ENCODE measurements at regions not wholly inside any gene's neighbourhood (a gene's known extent, or its start where the extent isn't known, plus 50 kb on each side); places are given as distances from the start of the nearest gene placed in this dataset.
"Not testable (repeated sequence)": the region's sequence is repeated elsewhere in the genome, so short reads cannot be mapped to it uniquely, and the experiment has no call there.

DNA sequence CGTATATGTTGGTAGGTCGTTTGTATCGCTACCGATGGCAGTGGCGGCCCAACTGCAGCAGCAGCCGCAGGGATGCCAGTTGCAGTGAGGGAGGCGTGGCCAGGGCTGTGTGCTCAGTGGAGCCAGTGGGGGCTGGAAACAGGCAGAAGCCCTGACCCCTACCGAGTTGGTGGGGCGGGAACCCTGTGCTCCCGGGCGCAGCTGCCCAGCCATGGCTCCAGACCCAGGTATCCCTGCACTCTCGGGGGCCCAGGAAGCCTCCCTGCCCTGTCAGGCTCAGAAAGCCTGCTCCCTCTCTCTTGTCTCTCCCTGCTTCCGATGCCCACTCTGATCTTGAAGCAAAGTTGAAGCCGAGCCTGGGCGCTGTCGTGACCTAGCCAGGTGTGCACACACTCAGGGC is 78.6 kb upstream of the ITGB1 start:
- peaks cover 3% of the 10 kb centered on the region for H3K4me1 Mint-ChIP-seq
- intact Hi-C loops (cut with DNase I, micrococcal nuclease): no loop called here
- DNase-seq: no peak
- no peak for ATAC-seq
- peaks cover 5% of the 10 kb centered on the region for H3K27me3 Mint-ChIP-seq
- H3K9me3 Mint-ChIP-seq (ENCODE audit: low read depth): no peaks in the 10 kb centered on the region
- no peak overlapping the region for H3K4me3 Mint-ChIP-seq
- no peak overlapping the region for H3K27ac Mint-ChIP-seq
- H3K36me3 Mint-ChIP-seq (ENCODE audit: low read depth): no peaks in the 10 kb centered on the region
- POLR2A ChIA-PET: no interaction called here
- CTCF ChIA-PET: no interaction called here

DNA sequence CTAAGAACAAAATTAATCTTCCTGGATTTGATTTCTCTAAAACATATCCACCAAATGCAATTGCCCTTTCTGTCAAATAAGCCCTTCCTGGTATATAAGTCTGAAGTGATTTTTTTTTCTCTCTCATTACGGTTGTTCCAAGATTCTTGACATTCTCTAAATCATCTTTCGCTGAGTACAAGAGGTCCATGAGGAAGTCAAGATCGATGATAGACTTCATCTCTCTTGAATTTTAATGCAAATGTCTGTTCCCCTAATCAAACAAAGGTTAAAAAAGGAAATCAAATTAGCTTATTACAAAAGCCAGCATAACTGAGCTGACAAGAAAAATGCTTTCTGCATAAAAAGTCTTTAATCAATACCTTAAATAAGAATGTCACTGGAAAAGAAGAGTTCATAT is 77.4 kb upstream of the ITGB1 start:
- intact Hi-C loops (cut with DNase I, micrococcal nuclease): no loop called here
- Mint-ChIP-seq H3K9me3 (ENCODE audit: low read depth) (no peaks in the 10 kb centered on the region), H3K27me3 (peaks cover 2% of the 10 kb centered on the region), H3K27ac (no peak overlapping the region), H3K4me3 (no peak overlapping the region), H3K4me1 (peaks cover 5% of the 10 kb centered on the region), H3K36me3 (ENCODE audit: low read depth) (no peaks in the 10 kb centered on the region)
- ATAC-seq: no peak
- DNase-seq: no peak
- CTCF ChIA-PET: no interaction called here
- POLR2A ChIA-PET: no interaction called here

GRCh38 chr10:33034931-33035330 is 76.9 kb upstream of the ITGB1 start:
- no peak overlapping the region for H3K4me3 Mint-ChIP-seq
- ChIA-PET POLR2A (no interaction called here), CTCF (no interaction called here)
- peaks cover 2% of the 10 kb centered on the region for H3K27me3 Mint-ChIP-seq
- H3K4me1 Mint-ChIP-seq: peaks cover 5% of the 10 kb centered on the region
- DNase-seq (no peak), ATAC-seq (no peak)
- no peaks in the 10 kb centered on the region for H3K9me3 Mint-ChIP-seq (ENCODE audit: low read depth)
- H3K27ac Mint-ChIP-seq: no peak overlapping the region
- no peaks in the 10 kb centered on the region for H3K36me3 Mint-ChIP-seq (ENCODE audit: low read depth)
- intact Hi-C loops (cut with DNase I, micrococcal nuclease): no loop called here

- POLR2A ChIA-PET: no interaction called here
- Mint-ChIP-seq H3K9me3 (ENCODE audit: low read depth) (no peaks in the 10 kb centered on the region), H3K27me3 (peaks cover 2% of the 10 kb centered on the region), H3K4me1 (peaks cover 20% of the 10 kb centered on the region), H3K4me3 (no peak overlapping the region), H3K36me3 (ENCODE audit: low read depth) (no peaks in the 10 kb centered on the region), H3K27ac (no peak overlapping the region)
- intact Hi-C loops (cut with DNase I, micrococcal nuclease): no loop called here
- CTCF ChIA-PET: interaction anchor here (1.2 kb wide), 1 partner anchor 24 kb away, joined by 5 read pairs; no protein-coding TSS in a partner anchor
- ATAC-seq (no peak), DNase-seq (no peak)
Observed at GRCh38 chr10:33032654-33033151, 74.7 kb upstream of the ITGB1 start.

DNA sequence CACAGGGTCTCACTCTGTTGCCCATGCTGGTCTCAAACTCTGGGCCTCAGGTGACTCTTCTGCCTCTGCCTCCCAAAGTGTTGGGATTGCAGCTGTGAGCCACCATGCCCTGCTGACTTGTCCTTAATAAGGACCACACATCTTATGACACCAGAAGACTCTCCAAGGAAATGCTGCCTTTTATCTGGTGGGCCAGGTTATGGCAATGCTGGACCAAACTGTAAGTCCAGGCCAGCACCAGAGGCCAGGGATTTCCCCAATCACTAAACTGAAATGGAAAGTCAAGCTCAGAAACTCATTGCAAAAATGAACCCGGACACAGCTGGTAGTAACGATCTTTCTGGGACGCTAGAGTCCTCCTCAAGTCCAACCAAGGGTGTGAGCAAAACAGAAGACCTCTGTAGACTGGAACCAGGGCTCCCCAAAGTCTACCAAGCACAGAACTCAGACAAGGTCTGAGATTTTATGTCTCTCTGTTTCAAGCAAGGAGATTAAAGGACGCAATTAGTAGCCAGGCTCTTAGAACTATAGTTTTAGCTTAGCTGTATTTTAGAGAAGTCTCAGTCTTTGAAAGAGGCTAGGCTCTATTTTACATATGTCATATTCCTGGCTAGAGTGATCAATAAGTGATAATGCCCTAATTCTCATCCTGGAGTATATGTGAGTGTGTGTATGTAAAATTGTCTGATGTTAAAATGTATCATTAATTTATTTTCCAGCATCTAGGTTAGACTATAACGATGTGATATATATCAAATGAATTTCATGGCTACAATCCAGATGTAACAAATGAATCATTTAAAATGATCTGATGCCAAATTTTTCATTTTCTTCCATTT is 74.0 kb upstream of the ITGB1 start:
- Mint-ChIP-seq H3K4me3 (no peak overlapping the region), H3K36me3 (ENCODE audit: low read depth) (no peaks in the 10 kb centered on the region), H3K4me1 (peaks cover 26% of the 10 kb centered on the region), H3K27ac (no peak overlapping the region), H3K9me3 (ENCODE audit: low read depth) (no peaks in the 10 kb centered on the region), H3K27me3 (peaks cover 2% of the 10 kb centered on the region)
- CTCF ChIA-PET: interaction anchor here (1.2 kb wide), 1 partner anchor 23 kb away, joined by 5 read pairs; no protein-coding TSS in a partner anchor
- POLR2A ChIA-PET: no interaction called here
- intact Hi-C loops (cut with DNase I, micrococcal nuclease): no loop called here
- DNase-seq (no peak), ATAC-seq (no peak)

DNA sequence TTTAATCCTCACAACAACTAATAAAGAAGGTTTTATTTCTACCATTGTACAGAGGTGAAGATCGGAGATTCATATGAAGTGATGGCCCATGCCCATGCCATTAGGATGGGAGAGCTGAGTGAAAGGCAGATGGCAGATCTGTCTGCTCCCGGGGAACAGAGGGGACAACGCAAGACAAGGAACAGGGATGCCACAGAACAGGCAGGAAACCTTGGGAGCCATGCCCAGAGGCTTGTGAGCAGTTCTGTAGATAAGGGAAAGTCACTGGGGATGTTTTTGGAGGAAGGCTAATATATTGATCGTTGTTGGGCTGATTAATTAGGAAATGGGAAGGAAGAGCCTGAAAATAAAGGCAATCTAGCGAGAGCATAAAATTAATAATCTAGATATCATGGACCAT is 73.1 kb upstream of the ITGB1 start:
- CTCF ChIA-PET: interaction anchor here (0.7 kb wide), 1 partner anchor 487 kb away, joined by 6 read pairs; no protein-coding TSS in a partner anchor
- H3K4me1 Mint-ChIP-seq: peaks cover 35% of the 10 kb centered on the region
- POLR2A ChIA-PET: no interaction called here
- H3K9me3 Mint-ChIP-seq (ENCODE audit: low read depth): no peaks in the 10 kb centered on the region
- DNase-seq (no peak), ATAC-seq (no peak)
- no peak overlapping the region for H3K27ac Mint-ChIP-seq
- no peaks in the 10 kb centered on the region for H3K36me3 Mint-ChIP-seq (ENCODE audit: low read depth)
- peaks cover 2% of the 10 kb centered on the region for H3K27me3 Mint-ChIP-seq
- intact Hi-C loops (cut with DNase I, micrococcal nuclease): no loop called here
- no peak overlapping the region for H3K4me3 Mint-ChIP-seq

- POLR2A ChIA-PET: not testable (repeated sequence)
Observed at GRCh38 chr10:33028515-33028914, 70.5 kb upstream of the ITGB1 start.

DNA sequence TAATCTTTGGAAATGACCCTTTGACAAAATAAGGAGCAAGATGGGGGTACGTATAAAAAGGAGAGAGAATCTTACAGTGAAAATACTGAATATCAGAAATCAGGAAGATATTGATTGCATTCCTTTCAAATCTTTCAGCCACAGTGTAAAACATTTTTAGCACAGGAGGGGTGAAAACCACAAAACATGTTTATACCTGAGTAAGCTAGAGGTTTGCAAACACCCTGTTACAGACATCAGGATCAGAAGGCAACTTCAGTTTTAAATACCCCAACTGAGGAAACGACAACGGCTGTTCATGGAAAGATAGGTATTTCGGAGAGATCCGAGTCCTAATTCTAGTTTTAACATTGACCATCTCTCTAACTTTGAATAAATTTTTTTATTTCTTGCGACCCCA is 69.1 kb upstream of the ITGB1 start:
- ChIA-PET POLR2A (no interaction called here), CTCF (interaction anchor here (0.6 to 1.3 kb wide), 2 partner anchors 9 to 17 kb away, joined by 3 read pairs; no protein-coding TSS in a partner anchor)
- no peak for DNase-seq
- intact Hi-C loops (cut with DNase I, micrococcal nuclease): loop anchor here in 1 of 2 experiments (5.0 kb wide), 1 partner anchor 130 kb away; no protein-coding TSS in a partner anchor
- ATAC-seq: no peak
- H3K27me3 Mint-ChIP-seq: no peaks in the 10 kb centered on the region
- no peaks in the 10 kb centered on the region for H3K9me3 Mint-ChIP-seq (ENCODE audit: low read depth)
- no peaks in the 10 kb centered on the region for H3K36me3 Mint-ChIP-seq (ENCODE audit: low read depth)
- H3K4me3 Mint-ChIP-seq: no peak overlapping the region
- no peak overlapping the region for H3K27ac Mint-ChIP-seq
- H3K4me1 Mint-ChIP-seq: peaks cover 36% of the 10 kb centered on the region

More at GRCh38 chr10:33028515-33028914, 70.5 kb upstream of the ITGB1 start:
- ATAC-seq: peak; percentile 79
- H3K27me3 Mint-ChIP-seq; H3K36me3 Mint-ChIP-seq (ENCODE audit: low read depth); H3K27ac Mint-ChIP-seq; H3K4me3 Mint-ChIP-seq; H3K9me3 Mint-ChIP-seq (ENCODE audit: low read depth): not testable (repeated sequence)
- intact Hi-C loops (cut with DNase I, micrococcal nuclease): loop anchor here in 1 of 2 experiments (5.0 kb wide), 1 partner anchor 129 kb away; no protein-coding TSS in a partner anchor
- peaks cover 39% of the 10 kb centered on the region for H3K4me1 Mint-ChIP-seq
- peak; percentile 34 for DNase-seq
- CTCF ChIA-PET: interaction anchor here (1.9 kb wide), 1 partner anchor 19 kb away, joined by 6 read pairs; no protein-coding TSS in a partner anchor

- DNase-seq (no peak), ATAC-seq (no peak)
- H3K27me3 Mint-ChIP-seq: no peaks in the 10 kb centered on the region
- ChIA-PET CTCF (interaction anchor here (1.3 kb wide), 1 partner anchor 8 kb away, joined by 3 read pairs; no protein-coding TSS in a partner anchor), POLR2A (no interaction called here)
- H3K9me3 Mint-ChIP-seq (ENCODE audit: low read depth): no peaks in the 10 kb centered on the region
- H3K4me3 Mint-ChIP-seq: no peak overlapping the region
- intact Hi-C loops (cut with DNase I, micrococcal nuclease): loop anchor here in 1 of 2 experiments (5.0 kb wide), 1 partner anchor 131 kb away; no protein-coding TSS in a partner anchor
- H3K36me3 Mint-ChIP-seq (ENCODE audit: low read depth): no peaks in the 10 kb centered on the region
- no peak overlapping the region for H3K27ac Mint-ChIP-seq
- peaks cover 36% of the 10 kb centered on the region for H3K4me1 Mint-ChIP-seq
Observed at GRCh38 chr10:33026422-33026821, 68.4 kb upstream of the ITGB1 start.

GRCh38 chr10:33025910-33026309 is 67.9 kb upstream of the ITGB1 start:
- no peak overlapping the region for H3K4me3 Mint-ChIP-seq
- CTCF ChIA-PET: no interaction called here

GRCh38 chr10:33025039-33025438 is 67.0 kb upstream of the ITGB1 start:
- Mint-ChIP-seq H3K27me3 (no peaks in the 10 kb centered on the region), H3K4me1 (peaks cover 34% of the 10 kb centered on the region), H3K9me3 (ENCODE audit: low read depth) (no peaks in the 10 kb centered on the region), H3K36me3 (ENCODE audit: low read depth) (no peaks in the 10 kb centered on the region), H3K27ac (no peak overlapping the region), H3K4me3 (no peak overlapping the region)
- intact Hi-C loops (cut with DNase I, micrococcal nuclease): loop anchor here in 1 of 2 experiments (5.0 kb wide), 1 partner anchor 132 kb away; no protein-coding TSS in a partner anchor
- no peak for DNase-seq
- ATAC-seq: no peak
- POLR2A ChIA-PET: no interaction called here
- CTCF ChIA-PET: interaction anchor here (1.1 kb wide), 1 partner anchor 16 kb away, joined by 4 read pairs; no protein-coding TSS in a partner anchor

More at GRCh38 chr10:33025910-33026309, 67.9 kb upstream of the ITGB1 start:
- intact Hi-C loops (cut with DNase I, micrococcal nuclease): loop anchor here in 1 of 2 experiments (5.0 kb wide), 1 partner anchor 131 kb away; no protein-coding TSS in a partner anchor
- peaks cover 34% of the 10 kb centered on the region for H3K4me1 Mint-ChIP-seq
- H3K27ac Mint-ChIP-seq: no peak overlapping the region
- no peaks in the 10 kb centered on the region for H3K27me3 Mint-ChIP-seq
- no peaks in the 10 kb centered on the region for H3K36me3 Mint-ChIP-seq (ENCODE audit: low read depth)
- ATAC-seq (no peak), DNase-seq (no peak)
- POLR2A ChIA-PET: no interaction called here
- H3K9me3 Mint-ChIP-seq (ENCODE audit: low read depth): no peaks in the 10 kb centered on the region

DNA sequence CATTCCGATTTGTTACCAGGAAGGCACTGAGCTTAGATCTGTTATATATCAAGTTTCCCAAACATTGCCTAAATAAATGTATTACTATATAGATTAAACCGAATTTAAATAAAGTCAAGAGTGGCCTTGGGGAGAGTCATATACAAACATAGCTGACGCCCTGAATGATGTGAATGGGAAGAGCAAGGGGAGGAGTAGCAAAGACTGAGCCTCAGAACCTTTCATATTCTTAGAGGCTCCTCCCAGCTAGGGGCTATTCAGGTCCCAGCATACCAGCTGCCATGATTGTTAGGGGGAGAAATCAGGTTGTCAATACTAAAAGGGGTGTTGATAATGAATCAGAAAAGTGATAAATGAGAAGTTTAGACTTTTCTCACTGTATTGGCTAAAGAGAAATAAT is 64.7 kb upstream of the ITGB1 start:
- ChIA-PET POLR2A (no interaction called here), CTCF (interaction anchor here (1.2 kb wide), 1 partner anchor 14 kb away, joined by 5 read pairs; no protein-coding TSS in a partner anchor)
- no peak for ATAC-seq
- Mint-ChIP-seq H3K4me3 (no peak overlapping the region), H3K9me3 (ENCODE audit: low read depth) (no peaks in the 10 kb centered on the region), H3K36me3 (ENCODE audit: low read depth) (no peaks in the 10 kb centered on the region), H3K27ac (no peak overlapping the region), H3K4me1 (peaks cover 19% of the 10 kb centered on the region), H3K27me3 (no peaks in the 10 kb centered on the region)
- DNase-seq: no peak
- intact Hi-C loops (cut with DNase I, micrococcal nuclease): no loop called here
